ENCODE measurements at regions not wholly inside any gene's neighbourhood (a gene's known extent, or its start where the extent isn't known, plus 50 kb on each side); places are given as distances from the start of the nearest gene placed in this dataset.

DNA sequence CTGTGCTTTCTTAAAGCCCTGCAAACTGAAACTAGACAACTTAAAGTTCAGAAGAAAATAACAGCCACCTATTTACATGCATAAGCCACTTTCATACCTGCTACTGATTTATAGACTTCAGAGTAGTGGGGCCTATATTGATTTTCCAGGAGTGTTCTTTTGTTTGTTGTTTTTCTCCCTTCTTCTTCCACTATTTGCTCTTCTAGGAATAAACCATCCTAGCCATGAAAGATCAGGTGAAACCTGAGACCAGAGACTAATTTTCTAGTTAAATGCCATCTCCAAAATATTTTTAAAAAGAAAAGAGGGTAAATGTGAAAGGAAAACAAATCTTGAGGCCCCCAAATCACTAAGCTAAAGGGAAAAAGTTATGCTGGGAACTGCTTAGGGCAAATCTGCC lies 72.4 kb upstream of the C1GALT1 start:
- no peak for TF ChIP-seq POLR2A (IDR thresholded peaks at IDR 0.05)
- TF ChIP-seq, protein P1, sequence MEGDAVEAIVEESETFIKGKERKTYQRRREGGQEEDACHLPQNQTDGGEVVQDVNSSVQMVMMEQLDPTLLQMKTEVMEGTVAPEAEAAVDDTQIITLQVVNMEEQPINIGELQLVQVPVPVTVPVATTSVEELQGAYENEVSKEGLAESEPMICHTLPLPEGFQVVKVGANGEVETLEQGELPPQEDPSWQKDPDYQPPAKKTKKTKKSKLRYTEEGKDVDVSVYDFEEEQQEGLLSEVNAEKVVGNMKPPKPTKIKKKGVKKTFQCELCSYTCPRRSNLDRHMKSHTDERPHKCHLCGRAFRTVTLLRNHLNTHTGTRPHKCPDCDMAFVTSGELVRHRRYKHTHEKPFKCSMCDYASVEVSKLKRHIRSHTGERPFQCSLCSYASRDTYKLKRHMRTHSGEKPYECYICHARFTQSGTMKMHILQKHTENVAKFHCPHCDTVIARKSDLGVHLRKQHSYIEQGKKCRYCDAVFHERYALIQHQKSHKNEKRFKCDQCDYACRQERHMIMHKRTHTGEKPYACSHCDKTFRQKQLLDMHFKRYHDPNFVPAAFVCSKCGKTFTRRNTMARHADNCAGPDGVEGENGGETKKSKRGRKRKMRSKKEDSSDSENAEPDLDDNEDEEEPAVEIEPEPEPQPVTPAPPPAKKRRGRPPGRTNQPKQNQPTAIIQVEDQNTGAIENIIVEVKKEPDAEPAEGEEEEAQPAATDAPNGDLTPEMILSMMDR (IDR thresholded peaks at IDR 0.05): no peak
- Histone ChIP-seq H3K36me3 (no peaks in the 10 kb centered on the region), H3K4me3 (no peak overlapping the region), H3K9me3 (no peaks in the 10 kb centered on the region), H3K27me3 (no peaks in the 10 kb centered on the region), H3K27ac (no peak overlapping the region), H3K4me1 (no peaks in the 10 kb centered on the region)
- intact Hi-C loops (cut with DNase I; ENCODE audit: low total_unique reads): no loop called here
- DNase-seq: no peak

DNA sequence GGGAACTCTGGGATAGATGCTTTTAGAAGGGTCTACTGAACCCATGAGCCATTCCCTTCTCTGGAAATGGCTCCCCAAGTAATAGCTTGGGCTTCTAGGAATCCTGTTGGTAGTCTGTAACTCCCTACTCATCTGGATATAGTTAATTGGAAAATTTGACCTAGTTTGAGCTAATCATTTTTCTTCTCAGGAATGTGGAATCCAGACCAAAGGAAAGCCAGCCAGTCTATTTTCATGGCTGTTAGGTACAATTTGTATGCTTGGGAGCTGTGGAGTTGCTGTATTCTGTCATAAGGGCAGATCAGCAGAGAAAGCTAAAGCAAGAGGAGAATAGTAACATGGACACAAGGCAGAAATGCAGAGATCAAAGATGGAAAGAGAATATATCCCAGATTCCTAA lies 71.6 kb upstream of the C1GALT1 start:
- H3K36me3 ChIP-seq: no peaks in the 10 kb centered on the region
- no peaks in the 10 kb centered on the region for H3K4me1 ChIP-seq
- DNase-seq: no peak
- TF ChIP-seq POLR2A (IDR thresholded peaks at IDR 0.05): no peak
- TF ChIP-seq, protein P1 (IDR thresholded peaks at IDR 0.05): no peak
- no peak overlapping the region for H3K27ac ChIP-seq
- H3K4me3 ChIP-seq: no peak overlapping the region
- intact Hi-C loops (cut with DNase I; ENCODE audit: low total_unique reads): no loop called here
- no peaks in the 10 kb centered on the region for H3K9me3 ChIP-seq
- H3K27me3 ChIP-seq: no peaks in the 10 kb centered on the region

DNA sequence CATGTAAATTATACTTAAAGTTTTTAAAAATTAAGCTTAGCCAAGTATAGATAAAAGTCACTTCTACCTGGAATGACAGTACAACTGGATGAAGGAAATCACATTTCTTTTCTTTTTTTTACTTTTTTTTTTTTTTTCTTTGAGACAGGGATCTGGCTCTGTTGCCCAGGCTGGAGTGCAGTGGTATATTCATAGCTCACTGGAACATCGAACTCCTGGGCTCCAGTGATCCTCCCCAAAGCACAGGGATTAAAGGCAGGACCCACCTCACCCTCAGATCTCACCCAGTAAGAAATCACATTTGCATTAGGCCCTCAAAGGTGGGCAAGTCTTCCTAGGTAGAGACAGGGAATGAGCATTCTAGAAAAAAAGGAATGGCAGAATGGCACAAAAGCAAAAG lies 69.5 kb upstream of the C1GALT1 start:
- no peak for DNase-seq
- no peaks in the 10 kb centered on the region for H3K9me3 ChIP-seq
- intact Hi-C loops (cut with DNase I; ENCODE audit: low total_unique reads): no loop called here
- H3K4me3 ChIP-seq: no peak overlapping the region
- H3K36me3 ChIP-seq: no peaks in the 10 kb centered on the region
- no peaks in the 10 kb centered on the region for H3K4me1 ChIP-seq
- H3K27me3 ChIP-seq: no peaks in the 10 kb centered on the region
- TF ChIP-seq, protein P1 (IDR thresholded peaks at IDR 0.05): no peak
- no peak for TF ChIP-seq POLR2A (IDR thresholded peaks at IDR 0.05)
- no peak overlapping the region for H3K27ac ChIP-seq

DNA sequence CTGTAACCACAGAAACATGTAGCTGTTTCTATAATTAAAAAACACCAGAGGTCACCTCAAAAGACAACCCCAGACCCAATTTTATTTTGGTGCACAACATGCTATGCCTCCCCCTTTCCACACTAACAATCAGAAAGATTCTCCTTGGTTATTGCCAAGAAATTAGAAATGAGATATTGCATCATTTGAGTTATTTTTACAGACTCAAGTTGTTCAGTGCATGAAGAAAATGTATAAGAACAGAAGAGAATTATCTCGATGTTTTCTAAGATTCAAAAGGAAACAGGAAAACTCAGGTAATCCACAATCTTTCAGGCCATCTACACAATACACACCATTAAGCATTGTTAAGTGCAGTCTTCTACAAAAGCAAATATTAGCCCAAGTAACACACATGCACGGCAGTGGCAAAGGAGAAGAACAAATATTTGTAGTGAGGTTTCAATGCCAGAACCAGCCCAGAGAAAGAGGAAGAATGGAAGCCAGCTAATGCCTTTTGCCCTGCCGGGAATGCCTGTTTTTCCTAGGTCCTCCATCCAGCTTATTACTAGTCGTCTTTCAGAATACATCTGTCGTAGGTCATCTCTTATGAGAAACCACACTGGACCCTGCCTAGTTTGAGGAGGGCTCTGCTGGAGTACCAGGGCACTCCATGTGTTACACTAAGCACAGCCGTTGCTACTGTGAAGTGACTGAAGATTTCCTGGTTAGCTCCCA lies 67.6 kb upstream of the C1GALT1 start:
- no peak for DNase-seq
- Histone ChIP-seq H3K27ac (no peak overlapping the region), H3K9me3 (no peaks in the 10 kb centered on the region), H3K4me1 (no peaks in the 10 kb centered on the region), H3K4me3 (no peak overlapping the region), H3K27me3 (no peaks in the 10 kb centered on the region), H3K36me3 (no peaks in the 10 kb centered on the region)
- intact Hi-C loops (cut with DNase I; ENCODE audit: low total_unique reads): no loop called here
- no peak for TF ChIP-seq POLR2A (IDR thresholded peaks at IDR 0.05)
- TF ChIP-seq, protein P1 (IDR thresholded peaks at IDR 0.05): no peak

DNA sequence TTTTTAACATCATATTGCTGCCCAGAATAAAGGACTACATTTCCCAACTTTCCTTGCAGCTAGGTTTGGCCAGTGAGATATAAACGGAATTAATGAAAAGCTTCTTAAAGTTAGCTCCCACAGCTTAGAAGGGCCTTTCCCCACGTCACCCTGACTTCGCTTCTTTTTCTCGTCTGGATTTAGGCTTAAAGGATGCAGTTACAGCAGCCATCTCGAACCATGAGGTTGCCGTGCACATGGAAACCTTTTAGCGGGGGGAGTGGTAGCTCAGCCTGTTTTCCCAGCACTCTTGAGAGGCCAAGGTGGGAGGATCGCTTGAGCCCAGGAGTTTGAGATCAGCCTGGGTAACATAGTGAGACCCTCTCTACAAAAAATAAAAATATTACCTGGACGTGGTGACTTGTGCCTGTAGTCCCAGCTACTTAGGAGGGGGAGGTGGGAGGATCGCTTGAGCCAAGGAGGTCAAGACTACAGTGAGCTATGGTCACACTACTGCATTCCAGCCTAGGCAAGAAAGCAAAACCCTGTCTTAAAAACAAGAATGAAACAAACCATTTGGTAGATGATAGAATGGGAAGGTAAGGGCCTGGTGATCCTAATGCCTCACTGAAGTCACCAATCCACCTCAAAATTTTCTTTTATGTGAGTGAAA lies 64.3 kb upstream of the C1GALT1 start:
- intact Hi-C loops (cut with DNase I; ENCODE audit: low total_unique reads): no loop called here
- no peak overlapping the region for H3K4me3 ChIP-seq
- no peak for DNase-seq
- no peak overlapping the region for H3K27ac ChIP-seq
- H3K36me3 ChIP-seq: no peaks in the 10 kb centered on the region
- no peaks in the 10 kb centered on the region for H3K9me3 ChIP-seq
- no peaks in the 10 kb centered on the region for H3K27me3 ChIP-seq
- TF ChIP-seq, protein P1 (IDR thresholded peaks at IDR 0.05): no peak
- TF ChIP-seq POLR2A (IDR thresholded peaks at IDR 0.05): no peak
- no peaks in the 10 kb centered on the region for H3K4me1 ChIP-seq
